ENCODE measurements at regions not wholly inside any gene's neighbourhood (a gene's known extent, or its start where the extent isn't known, plus 50 kb on each side); places are given as distances from the start of the nearest gene placed in this dataset.

DNA sequence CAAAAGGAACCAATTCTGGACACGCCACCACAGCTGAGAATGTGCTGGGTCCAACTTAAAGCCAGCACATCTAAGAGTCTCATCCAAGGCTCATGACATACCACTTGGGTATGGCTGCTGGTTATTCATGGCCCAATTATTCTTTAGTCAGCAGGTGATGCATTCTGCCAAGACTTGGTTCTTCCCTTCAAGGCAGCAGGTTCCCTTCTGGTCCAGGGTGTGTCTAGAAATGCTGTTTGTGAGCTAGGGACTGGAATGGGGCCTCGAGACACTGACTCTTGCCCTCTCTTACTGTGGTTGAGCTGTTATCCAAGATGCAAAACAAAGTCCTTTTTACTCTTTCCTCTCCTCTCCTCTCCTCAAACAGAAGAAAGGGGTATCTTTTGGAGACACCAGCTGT is 522.6 kb downstream of the HINT1 start:
- ChIA-PET CTCF (no interaction called here), POLR2A (ENCODE audit: unreplicated experiment) (no interaction called here)
- H3K36me3 ChIP-seq (ENCODE audit: low read depth) = no peaks in the 10 kb centered on the region
- H3K9me3 ChIP-seq (ENCODE audit: insufficient read depth, low read depth) = no peaks in the 10 kb centered on the region
- no peaks in the 10 kb centered on the region for H3K9me2 ChIP-seq (ENCODE audit: insufficient read depth)
- H3K4me2 ChIP-seq = no peak overlapping the region
- H3K27me3 ChIP-seq (ENCODE audit: insufficient read depth, low read depth) = no peaks in the 10 kb centered on the region
- no peaks in the 10 kb centered on the region for H3F3A ChIP-seq (ENCODE audit: insufficient read depth, low read depth)
- no peak overlapping the region for H2AFZ ChIP-seq
- no peak for DNase-seq
- no TSS peak for BruUV-seq (replicated peaks)
- no peaks in the 10 kb centered on the region for H4K20me1 ChIP-seq (ENCODE audit: insufficient read depth)
- no peaks in the 10 kb centered on the region for H3K79me2 ChIP-seq (ENCODE audit: low read depth)
- intact Hi-C loops (cut with micrococcal nuclease; ENCODE audit: unreplicated experiment) = no loop called here
- no peak overlapping the region for H3K4me3 ChIP-seq
- no peak for TF ChIP-seq EZH2 (IDR thresholded peaks at IDR 0.05; ENCODE audit: low read depth)
- TF ChIP-seq, protein P1, sequence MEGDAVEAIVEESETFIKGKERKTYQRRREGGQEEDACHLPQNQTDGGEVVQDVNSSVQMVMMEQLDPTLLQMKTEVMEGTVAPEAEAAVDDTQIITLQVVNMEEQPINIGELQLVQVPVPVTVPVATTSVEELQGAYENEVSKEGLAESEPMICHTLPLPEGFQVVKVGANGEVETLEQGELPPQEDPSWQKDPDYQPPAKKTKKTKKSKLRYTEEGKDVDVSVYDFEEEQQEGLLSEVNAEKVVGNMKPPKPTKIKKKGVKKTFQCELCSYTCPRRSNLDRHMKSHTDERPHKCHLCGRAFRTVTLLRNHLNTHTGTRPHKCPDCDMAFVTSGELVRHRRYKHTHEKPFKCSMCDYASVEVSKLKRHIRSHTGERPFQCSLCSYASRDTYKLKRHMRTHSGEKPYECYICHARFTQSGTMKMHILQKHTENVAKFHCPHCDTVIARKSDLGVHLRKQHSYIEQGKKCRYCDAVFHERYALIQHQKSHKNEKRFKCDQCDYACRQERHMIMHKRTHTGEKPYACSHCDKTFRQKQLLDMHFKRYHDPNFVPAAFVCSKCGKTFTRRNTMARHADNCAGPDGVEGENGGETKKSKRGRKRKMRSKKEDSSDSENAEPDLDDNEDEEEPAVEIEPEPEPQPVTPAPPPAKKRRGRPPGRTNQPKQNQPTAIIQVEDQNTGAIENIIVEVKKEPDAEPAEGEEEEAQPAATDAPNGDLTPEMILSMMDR (conservative IDR thresholded peaks at IDR 0.05) = no peak
- no peak overlapping the region for H3K27ac ChIP-seq
- H3K4me1 ChIP-seq (replicated peaks; ENCODE audit: insufficient read depth) = no peaks in the 10 kb centered on the region

DNA sequence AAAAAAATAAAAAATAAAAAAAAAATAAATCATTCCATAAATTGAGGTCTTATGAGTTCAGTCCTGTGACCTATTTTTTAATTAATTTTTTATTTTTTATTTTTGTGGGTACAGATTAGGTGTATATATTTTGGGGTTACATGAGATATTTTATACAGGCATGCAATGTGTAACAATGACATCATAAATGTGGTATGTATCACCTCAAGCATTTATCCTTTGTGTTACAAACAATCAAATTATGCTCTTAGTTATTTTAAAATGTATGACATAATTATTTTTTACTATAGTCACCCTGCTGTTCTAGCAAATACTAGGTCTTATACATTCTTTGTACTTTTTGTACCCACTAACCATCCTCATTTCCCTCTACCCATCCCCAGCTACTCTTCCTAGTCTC is 537.9 kb downstream of the HINT1 start:
- no peaks in the 10 kb centered on the region for H3K36me3 ChIP-seq (ENCODE audit: low read depth)
- H3K4me3 ChIP-seq = no peak overlapping the region
- no peaks in the 10 kb centered on the region for H3K79me2 ChIP-seq (ENCODE audit: low read depth)
- ChIA-PET POLR2A (ENCODE audit: unreplicated experiment) (no interaction called here), CTCF (no interaction called here)
- no peaks in the 10 kb centered on the region for H3K4me1 ChIP-seq (replicated peaks; ENCODE audit: insufficient read depth)
- no peak overlapping the region for H3K4me2 ChIP-seq
- BruUV-seq (replicated peaks) = no TSS peak
- no peak overlapping the region for H3K27ac ChIP-seq
- no peak for DNase-seq
- H3F3A ChIP-seq (ENCODE audit: insufficient read depth, low read depth) = no peaks in the 10 kb centered on the region
- no peaks in the 10 kb centered on the region for H4K20me1 ChIP-seq (ENCODE audit: insufficient read depth)
- H3K9me2 ChIP-seq (ENCODE audit: insufficient read depth) = no peaks in the 10 kb centered on the region
- H3K9me3 ChIP-seq (ENCODE audit: insufficient read depth, low read depth) = no peaks in the 10 kb centered on the region
- no peak overlapping the region; the same call in 1 of the 2 replicates for H2AFZ ChIP-seq
- intact Hi-C loops (cut with micrococcal nuclease; ENCODE audit: unreplicated experiment) = no loop called here
- no peak for TF ChIP-seq EZH2 (IDR thresholded peaks at IDR 0.05; ENCODE audit: low read depth)
- TF ChIP-seq, protein P1 (conservative IDR thresholded peaks at IDR 0.05) = no peak
- H3K27me3 ChIP-seq (ENCODE audit: insufficient read depth, low read depth) = no peaks in the 10 kb centered on the region

DNA sequence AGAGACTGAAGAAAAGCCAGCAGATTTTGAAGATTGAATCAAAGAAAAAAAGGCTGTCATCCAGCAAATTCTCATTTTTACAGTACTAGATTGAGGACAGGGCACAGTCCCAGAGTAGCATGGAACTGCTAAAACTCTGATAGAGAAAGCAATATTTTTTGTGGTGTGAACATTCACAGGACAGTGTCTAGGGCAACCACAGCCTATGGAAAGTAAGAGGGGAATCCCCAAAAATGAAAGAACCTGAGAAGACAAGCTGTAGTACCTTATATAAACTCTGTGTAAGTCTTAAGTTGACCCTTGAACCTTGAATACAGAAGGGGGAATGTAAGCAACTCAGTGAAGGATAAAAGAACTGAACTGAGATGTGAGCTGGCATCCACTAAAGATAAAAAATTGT is 540.3 kb downstream of the HINT1 start:
- ChIA-PET POLR2A (ENCODE audit: unreplicated experiment) (no interaction called here), CTCF (no interaction called here)
- no peak overlapping the region for H3K4me3 ChIP-seq
- H2AFZ ChIP-seq = no peak overlapping the region
- no peak for TF ChIP-seq EZH2 (IDR thresholded peaks at IDR 0.05; ENCODE audit: low read depth)
- TF ChIP-seq, protein P1 (conservative IDR thresholded peaks at IDR 0.05) = no peak
- H3K36me3 ChIP-seq (ENCODE audit: low read depth) = no peaks in the 10 kb centered on the region
- no peaks in the 10 kb centered on the region for H3K79me2 ChIP-seq (ENCODE audit: low read depth)
- no peak for DNase-seq
- no peaks in the 10 kb centered on the region for H3K4me1 ChIP-seq (replicated peaks; ENCODE audit: insufficient read depth)
- no peak overlapping the region for H3K4me2 ChIP-seq
- no peak overlapping the region for H3K27ac ChIP-seq
- H3K27me3 ChIP-seq (ENCODE audit: insufficient read depth, low read depth) = no peaks in the 10 kb centered on the region
- intact Hi-C loops (cut with micrococcal nuclease; ENCODE audit: unreplicated experiment) = no loop called here
- H3K9me3 ChIP-seq (ENCODE audit: insufficient read depth, low read depth) = no peaks in the 10 kb centered on the region
- no peaks in the 10 kb centered on the region for H3K9me2 ChIP-seq (ENCODE audit: insufficient read depth)
- no TSS peak for BruUV-seq (replicated peaks)
- H4K20me1 ChIP-seq (ENCODE audit: insufficient read depth) = no peaks in the 10 kb centered on the region
- no peaks in the 10 kb centered on the region for H3F3A ChIP-seq (ENCODE audit: insufficient read depth, low read depth)
